GM23338 (cell line): ENCODE measurements at regions not wholly inside any gene's neighbourhood (a gene's known extent, or its start where the extent isn't known, plus 50 kb on each side); places are given as distances from the start of the nearest gene placed in this dataset.

Experiments used
- CTCF ChIP-seq, 2 experiments: fragments of 200-600 bp in 1 of 2; sonication (generic) in 1 of 2; conservative IDR thresholded peaks; 2 replicates each; pipeline versions ENCODE4 v1.5.1 to v1.6.1; 2016 to 2017; ENCODE audit warnings: antibody characterized with exemption in 2 of 2, low read depth in 2 of 2, mild to moderate bottlenecking in 2 of 2, moderate library complexity in 1 of 2
- ETS1 ChIP-seq: IDR thresholded peaks from 2 replicates; pipeline ENCODE4 v1.6.1; 2016; ENCODE audit warnings: antibody characterized with exemption
- EZH2 ChIP-seq: fragments of 200-600 bp; sonication (generic); IDR thresholded peaks from one replicate; pipeline ENCODE4 v1.8.0; 2017; ENCODE audit warnings: antibody characterized with exemption, mild to moderate bottlenecking, low read depth; ENCODE audit not compliant: unreplicated experiment
- EZH2phosphoT487 ChIP-seq: fragments of 200-600 bp; sonication (generic); IDR thresholded peaks from one replicate; pipeline ENCODE4 v1.8.1; 2018; ENCODE audit warnings: antibody characterized with exemption; ENCODE audit not compliant: unreplicated experiment
- JUNB ChIP-seq: IDR thresholded peaks from one replicate; pipeline ENCODE4 v1.6.1; 2016; ENCODE audit warnings: antibody characterized with exemption; ENCODE audit not compliant: unreplicated experiment
- NANOG ChIP-seq: IDR thresholded peaks from 2 replicates; pipeline ENCODE4 v1.6.1; 2016; ENCODE audit warnings: antibody characterized with exemption, borderline replicate concordance
- POLR2AphosphoS5 ChIP-seq: IDR thresholded peaks from 2 replicates; pipeline ENCODE4 v1.6.1; 2016; ENCODE audit warnings: antibody characterized with exemption, low read depth
- STAT1 ChIP-seq: IDR thresholded peaks from one replicate; pipeline ENCODE4 v1.6.1; 2016; ENCODE audit warnings: antibody characterized with exemption; ENCODE audit not compliant: unreplicated experiment
- ZNF114 ChIP-seq: fragments of 250-450 bp; sonication (Bioruptor Pico); IDR thresholded peaks from 2 replicates; pipeline ENCODE4 v1.5.0; 2020; ENCODE audit warnings: mild to moderate bottlenecking, moderate library complexity
- ZNF331 ChIP-seq: fragments of 250-450 bp; sonication (Bioruptor Pico); IDR thresholded peaks from 2 replicates; pipeline ENCODE4 v1.5.0; 2020; ENCODE audit warnings: low read depth, mild to moderate bottlenecking, moderate library complexity
- TF ChIP-seq, protein P1 (sequence below): IDR thresholded peaks from one replicate; pipeline ENCODE4 v1.6.1; 2018; ENCODE audit warnings: antibody characterized with exemption; ENCODE audit not compliant: unreplicated experiment

- TF ChIP-seq POLR2AphosphoS5 (no peak), CTCF (conservative IDR thresholded peaks at IDR 0.05; ENCODE audit: low read depth in 2 of 2) (no peak), EZH2 (no peak), NANOG (no peak), ZNF114 (CRISPR knock-in tag) (no peak), EZH2phosphoT487 (no peak), STAT1 (no peak), ETS1 (no peak), ZNF331 (no peak), JUNB (no peak)
- TF ChIP-seq, protein P1, sequence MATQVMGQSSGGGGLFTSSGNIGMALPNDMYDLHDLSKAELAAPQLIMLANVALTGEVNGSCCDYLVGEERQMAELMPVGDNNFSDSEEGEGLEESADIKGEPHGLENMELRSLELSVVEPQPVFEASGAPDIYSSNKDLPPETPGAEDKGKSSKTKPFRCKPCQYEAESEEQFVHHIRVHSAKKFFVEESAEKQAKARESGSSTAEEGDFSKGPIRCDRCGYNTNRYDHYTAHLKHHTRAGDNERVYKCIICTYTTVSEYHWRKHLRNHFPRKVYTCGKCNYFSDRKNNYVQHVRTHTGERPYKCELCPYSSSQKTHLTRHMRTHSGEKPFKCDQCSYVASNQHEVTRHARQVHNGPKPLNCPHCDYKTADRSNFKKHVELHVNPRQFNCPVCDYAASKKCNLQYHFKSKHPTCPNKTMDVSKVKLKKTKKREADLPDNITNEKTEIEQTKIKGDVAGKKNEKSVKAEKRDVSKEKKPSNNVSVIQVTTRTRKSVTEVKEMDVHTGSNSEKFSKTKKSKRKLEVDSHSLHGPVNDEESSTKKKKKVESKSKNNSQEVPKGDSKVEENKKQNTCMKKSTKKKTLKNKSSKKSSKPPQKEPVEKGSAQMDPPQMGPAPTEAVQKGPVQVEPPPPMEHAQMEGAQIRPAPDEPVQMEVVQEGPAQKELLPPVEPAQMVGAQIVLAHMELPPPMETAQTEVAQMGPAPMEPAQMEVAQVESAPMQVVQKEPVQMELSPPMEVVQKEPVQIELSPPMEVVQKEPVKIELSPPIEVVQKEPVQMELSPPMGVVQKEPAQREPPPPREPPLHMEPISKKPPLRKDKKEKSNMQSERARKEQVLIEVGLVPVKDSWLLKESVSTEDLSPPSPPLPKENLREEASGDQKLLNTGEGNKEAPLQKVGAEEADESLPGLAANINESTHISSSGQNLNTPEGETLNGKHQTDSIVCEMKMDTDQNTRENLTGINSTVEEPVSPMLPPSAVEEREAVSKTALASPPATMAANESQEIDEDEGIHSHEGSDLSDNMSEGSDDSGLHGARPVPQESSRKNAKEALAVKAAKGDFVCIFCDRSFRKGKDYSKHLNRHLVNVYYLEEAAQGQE: no peak
These were observed 181.5 kb downstream of the TTC6 start for GRCh38 chr14:37776791-37777499.
